CD4-positive, alpha-beta memory T cell (primary cell): ENCODE measurements at regions not wholly inside any gene's neighbourhood (a gene's known extent, or its start where the extent isn't known, plus 50 kb on each side); places are given as distances from the start of the nearest gene placed in this dataset.

ENCODE experiments used
- CTCF ChIA-PET: fragments of 350-600 bp; sonication (Branson Sonifier 250); formaldehyde crosslinking; loops from one replicate; lab custom pipeline; 2021; ENCODE audit warnings: inconsistent platforms; ENCODE audit not compliant: partially characterized antibody; lab: Charles Lee
- POLR2A ChIA-PET: fragments of 350-600 bp; sonication (Branson Sonifier 250); formaldehyde crosslinking; loops from one replicate; lab custom pipeline; 2021; ENCODE audit not compliant: partially characterized antibody; lab: Charles Lee
- DNase-seq, 5 donors: peaks; one replicate each; pipeline versions ENCODE4 v3.0.0 to v3.0.0-alpha.2; 2020 to 2022; ENCODE audit warnings: mixed read lengths in 1 of 5
- H3K27ac ChIP-seq: one replicate; pipeline ENCODE4 v1.7.0; 2013; ENCODE audit warnings: low read depth, low read length
- H3K27me3 ChIP-seq: 2 replicates; pipeline ENCODE4 v1.7.0; 2013; ENCODE audit warnings: mild to moderate bottlenecking, low read length, moderate library complexity; ENCODE audit not compliant: insufficient read depth
- H3K36me3 ChIP-seq: 2 replicates; pipeline ENCODE4 v1.7.0; 2013; ENCODE audit warnings: mild to moderate bottlenecking, low read length, moderate library complexity; ENCODE audit not compliant: insufficient read depth
- H3K4me1 ChIP-seq: 2 replicates; pipeline ENCODE4 v1.7.0; 2013; ENCODE audit warnings: mild to moderate bottlenecking, low read length, moderate library complexity; ENCODE audit not compliant: insufficient read depth
- H3K4me3 ChIP-seq, 2 donors: one replicate each; pipeline ENCODE4 v1.7.0; 2013; ENCODE audit warnings: low read length in 2 of 2, mild to moderate bottlenecking in 1 of 2
- H3K9me3 ChIP-seq, 2 donors: one replicate each; pipeline ENCODE4 v1.7.0; 2013; ENCODE audit warnings: low read length in 2 of 2, control low read depth in 1 of 2; ENCODE audit not compliant: control insufficient read depth in 1 of 2
- H3K27ac Mint-ChIP-seq, 7 donors: one replicate each; pipeline ENCODE4 v1.8.0; 2020 to 2021; ENCODE audit warnings: mixed read lengths in 7 of 7, mild to moderate bottlenecking in 6 of 7, inconsistent platforms in 3 of 7, moderate library complexity in 3 of 7
- H3K27me3 Mint-ChIP-seq, 2 donors: one replicate each; pipeline ENCODE4 v1.8.0; 2020 to 2021; ENCODE audit warnings: mixed read lengths in 2 of 2
- H3K36me3 Mint-ChIP-seq, 2 donors: one replicate each; pipeline ENCODE4 v1.8.0; 2020 to 2021; ENCODE audit warnings: mixed read lengths in 2 of 2, inconsistent platforms in 1 of 2, mild to moderate bottlenecking in 1 of 2
- H3K4me1 Mint-ChIP-seq, 4 donors: one replicate each; pipeline ENCODE4 v1.8.0; 2020 to 2021; ENCODE audit warnings: mixed read lengths in 4 of 4, mild to moderate bottlenecking in 1 of 4
- H3K4me3 Mint-ChIP-seq, 8 donors: one replicate each; pipeline ENCODE4 v1.8.0; 2020 to 2021; ENCODE audit warnings: mixed read lengths in 8 of 8, mild to moderate bottlenecking in 7 of 8, moderate library complexity in 6 of 8, inconsistent platforms in 3 of 8
- H3K9me3 Mint-ChIP-seq, 8 donors: one replicate each; pipeline ENCODE4 v1.8.0; 2020 to 2021; ENCODE audit warnings: mixed read lengths in 8 of 8, mild to moderate bottlenecking in 5 of 8, inconsistent platforms in 3 of 8, moderate library complexity in 1 of 8
- intact Hi-C: fragments of 100-400 bp; cut with micrococcal nuclease; formaldehyde crosslinking; loops from one replicate; pipeline ENCODE4 v1.15.1; 2023

- H3K27ac ChIP-seq = no peak overlapping the region
- H3K36me3 ChIP-seq = no peaks in the 10 kb centered on the region
- H3K4me1 ChIP-seq = no peaks in the 10 kb centered on the region
- no peaks in the 10 kb centered on the region for H3K9me3 ChIP-seq
- H3K27me3 ChIP-seq = no peaks in the 10 kb centered on the region
- Mint-ChIP-seq H3K27ac (no peak overlapping the region), H3K4me3 (no peak overlapping the region), H3K4me1 (no peaks in the 10 kb centered on the region), H3K36me3 (no peaks in the 10 kb centered on the region), H3K9me3 (peaks cover 0 to 13% (median 5%) of the 10 kb centered on the region in 8 donors), H3K27me3 (no peaks in the 10 kb centered on the region)
- POLR2A ChIA-PET = no interaction called here
- no peak for DNase-seq
- intact Hi-C loops = no loop called here
- CTCF ChIA-PET = no interaction called here
- H3K4me3 ChIP-seq = no peak overlapping the region
These were observed 687.0 kb upstream of the EPHA5 start for GRCh38 chr4:66357316-66357715.

GRCh38 chr4:66355328-66355727 is 685.0 kb upstream of the EPHA5 start:
- H3K4me1 ChIP-seq = no peaks in the 10 kb centered on the region
- peaks cover 0 to 15% (median 5%) of the 10 kb centered on the region in 8 donors for H3K9me3 Mint-ChIP-seq
- H3K4me3 Mint-ChIP-seq = no peak overlapping the region
- no peaks in the 10 kb centered on the region for H3K9me3 ChIP-seq
- no peak overlapping the region for H3K27ac ChIP-seq
- ChIA-PET CTCF (no interaction called here), POLR2A (no interaction called here)
- H3K27me3 ChIP-seq = no peaks in the 10 kb centered on the region
- no peak overlapping the region for H3K4me3 ChIP-seq
- DNase-seq = no peak
- no peaks in the 10 kb centered on the region for H3K36me3 Mint-ChIP-seq
- H3K27ac Mint-ChIP-seq = no peak overlapping the region
- intact Hi-C loops = no loop called here
- H3K4me1 Mint-ChIP-seq = no peaks in the 10 kb centered on the region
- no peaks in the 10 kb centered on the region for H3K27me3 Mint-ChIP-seq
- H3K36me3 ChIP-seq = no peaks in the 10 kb centered on the region

- Mint-ChIP-seq H3K36me3 (no peaks in the 10 kb centered on the region), H3K4me3 (no peak overlapping the region), H3K27me3 (no peaks in the 10 kb centered on the region), H3K9me3 (peaks cover 3 to 17% (median 13%) of the 10 kb centered on the region in 8 donors), H3K27ac (no peak overlapping the region), H3K4me1 (no peaks in the 10 kb centered on the region)
- H3K36me3 ChIP-seq = no peaks in the 10 kb centered on the region
- no peaks in the 10 kb centered on the region for H3K27me3 ChIP-seq
- no peaks in the 10 kb centered on the region for H3K9me3 ChIP-seq
- intact Hi-C loops = no loop called here
- no peaks in the 10 kb centered on the region for H3K4me1 ChIP-seq
- no peak overlapping the region for H3K4me3 ChIP-seq
- CTCF ChIA-PET = no interaction called here
- POLR2A ChIA-PET = no interaction called here
- no peak overlapping the region for H3K27ac ChIP-seq
- DNase-seq = no peak
These were observed 681.5 kb upstream of the EPHA5 start for GRCh38 chr4:66351761-66352160.

GRCh38 chr4:66340286-66340893 is 670.1 kb upstream of the EPHA5 start:
- Mint-ChIP-seq H3K9me3 (peaks cover 0 to 24% (median 8%) of the 10 kb centered on the region in 8 donors), H3K4me3 (no peak overlapping the region), H3K36me3 (no peaks in the 10 kb centered on the region), H3K27me3 (no peaks in the 10 kb centered on the region), H3K4me1 (no peaks in the 10 kb centered on the region), H3K27ac (no peak overlapping the region)
- intact Hi-C loops = no loop called here
- H3K27ac ChIP-seq = no peak overlapping the region
- ChIA-PET POLR2A (no interaction called here), CTCF (no interaction called here)
- no peaks in the 10 kb centered on the region for H3K9me3 ChIP-seq
- no peak overlapping the region for H3K4me3 ChIP-seq
- no peaks in the 10 kb centered on the region for H3K27me3 ChIP-seq
- no peaks in the 10 kb centered on the region for H3K4me1 ChIP-seq
- no peaks in the 10 kb centered on the region for H3K36me3 ChIP-seq
- no peak for DNase-seq

- no peak overlapping the region for H3K4me3 Mint-ChIP-seq
- no peaks in the 10 kb centered on the region for H3K4me1 ChIP-seq
These were observed 668.7 kb upstream of the EPHA5 start for GRCh38 chr4:66339007-66339406.

DNA sequence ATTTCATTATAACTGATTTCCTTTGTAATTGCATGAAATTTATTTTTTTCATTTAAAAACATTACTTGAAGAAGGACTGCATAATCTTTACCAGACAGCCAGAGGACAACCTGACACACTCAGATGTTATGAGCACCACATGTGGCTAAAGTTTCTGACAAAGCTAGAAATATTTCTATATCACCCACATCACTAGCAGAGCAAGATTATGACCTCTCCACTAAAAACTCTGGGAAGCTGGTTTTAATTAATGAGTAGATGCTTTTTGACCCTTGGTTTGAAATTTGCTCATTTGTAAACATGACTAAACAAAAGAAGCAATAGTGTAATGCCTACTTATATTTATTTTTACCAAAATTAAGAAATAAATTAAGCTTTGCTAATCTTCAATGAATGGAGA is 661.5 kb upstream of the EPHA5 start:
- Histone ChIP-seq H3K9me3 (peaks cover 0 to 5% of the 10 kb centered on the region in 2 donors), H3K27me3 (no peaks in the 10 kb centered on the region), H3K27ac (no peak overlapping the region), H3K36me3 (no peaks in the 10 kb centered on the region), H3K4me1 (no peaks in the 10 kb centered on the region), H3K4me3 (no peak overlapping the region)
- Mint-ChIP-seq H3K27ac (no peak overlapping the region), H3K36me3 (no peaks in the 10 kb centered on the region), H3K9me3 (peaks cover 0 to 9% (median 3%) of the 10 kb centered on the region in 8 donors), H3K4me3 (no peak overlapping the region), H3K27me3 (no peaks in the 10 kb centered on the region), H3K4me1 (no peaks in the 10 kb centered on the region)
- no peak for DNase-seq
- ChIA-PET CTCF (no interaction called here), POLR2A (no interaction called here)
- intact Hi-C loops = no loop called here

More at GRCh38 chr4:66339007-66339406, 668.7 kb upstream of the EPHA5 start:
- POLR2A ChIA-PET = no interaction called here
- H3K27me3 ChIP-seq = no peaks in the 10 kb centered on the region
- H3K36me3 ChIP-seq = no peaks in the 10 kb centered on the region
- H3K9me3 ChIP-seq = peaks cover 0 to 3% of the 10 kb centered on the region in 2 donors
- H3K36me3 Mint-ChIP-seq = no peaks in the 10 kb centered on the region
- no peak overlapping the region for H3K27ac ChIP-seq
- CTCF ChIA-PET = no interaction called here
- H3K4me1 Mint-ChIP-seq = no peaks in the 10 kb centered on the region
- DNase-seq = no peak
- no peak overlapping the region for H3K4me3 ChIP-seq
- intact Hi-C loops = no loop called here
- no peak overlapping the region for H3K27ac Mint-ChIP-seq
- no peaks in the 10 kb centered on the region for H3K27me3 Mint-ChIP-seq
- H3K9me3 Mint-ChIP-seq = peaks cover 0 to 24% (median 7%) of the 10 kb centered on the region in 8 donors

GRCh38 chr4:66330125-66330524 is 659.8 kb upstream of the EPHA5 start:
- ChIA-PET CTCF (no interaction called here), POLR2A (no interaction called here)
- Histone ChIP-seq H3K36me3 (no peaks in the 10 kb centered on the region), H3K27me3 (no peaks in the 10 kb centered on the region), H3K4me1 (no peaks in the 10 kb centered on the region), H3K9me3 (peaks cover 0 to 5% of the 10 kb centered on the region in 2 donors), H3K4me3 (no peak overlapping the region), H3K27ac (no peak overlapping the region)
- Mint-ChIP-seq H3K36me3 (no peaks in the 10 kb centered on the region), H3K27ac (no peak overlapping the region), H3K27me3 (no peaks in the 10 kb centered on the region), H3K4me3 (no peak overlapping the region), H3K4me1 (no peaks in the 10 kb centered on the region), H3K9me3 (peaks cover 0 to 11% (median 4%) of the 10 kb centered on the region in 8 donors)
- intact Hi-C loops = no loop called here
- DNase-seq = no peak
